GM18511 (cell line): ENCODE measurements at regions not wholly inside any gene's neighbourhood (a gene's known extent, or its start where the extent isn't known, plus 50 kb on each side); places are given as distances from the start of the nearest gene placed in this dataset.

Experiments used
- ATAC-seq: cut with Tn5 transposase; IDR thresholded peaks from one replicate; pipeline ENCODE4 v1.9.1; 2021; ENCODE audit warnings: mild to moderate bottlenecking, moderate library complexity; ENCODE audit not compliant: unreplicated experiment

DNA sequence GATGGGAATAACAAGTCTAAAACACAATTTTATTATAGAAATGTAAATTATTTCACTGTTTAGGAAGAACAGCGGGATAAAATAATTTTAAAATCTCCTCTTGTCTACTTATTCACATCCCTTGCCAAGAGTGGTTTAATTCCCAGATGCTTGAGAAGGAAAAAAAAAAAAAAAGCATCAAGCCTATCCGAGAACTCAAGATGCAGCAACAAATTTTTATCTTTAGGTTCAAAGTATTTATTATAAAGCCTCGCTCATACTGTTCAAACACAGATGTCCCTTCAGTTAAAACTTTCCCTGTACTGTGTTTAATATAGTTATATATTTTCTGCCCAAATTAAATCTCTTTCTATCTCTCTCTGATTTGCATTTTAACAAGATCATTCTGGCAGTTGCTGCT is 1615.8 kb downstream of the PLA2G4A start:
- ATAC-seq: no peak

DNA sequence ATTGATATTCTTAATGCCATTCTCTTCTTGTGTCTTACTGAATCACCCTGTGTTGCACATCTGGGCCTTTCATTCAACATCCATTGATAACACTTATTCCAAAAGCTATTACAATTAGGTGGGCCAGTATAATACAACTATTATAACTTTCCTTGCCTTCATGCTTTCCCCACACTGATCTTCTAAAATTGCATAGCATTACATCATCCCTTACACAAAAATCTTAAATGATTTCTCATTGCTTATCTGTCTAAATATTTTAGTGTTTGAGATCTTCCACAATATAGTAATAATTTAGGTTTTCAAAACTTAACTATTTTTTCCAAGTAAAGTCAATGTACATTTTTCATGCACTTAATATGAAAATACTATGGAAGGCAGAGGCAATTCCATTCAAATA is 1634.1 kb downstream of the PLA2G4A start:
- ATAC-seq: no peak

DNA sequence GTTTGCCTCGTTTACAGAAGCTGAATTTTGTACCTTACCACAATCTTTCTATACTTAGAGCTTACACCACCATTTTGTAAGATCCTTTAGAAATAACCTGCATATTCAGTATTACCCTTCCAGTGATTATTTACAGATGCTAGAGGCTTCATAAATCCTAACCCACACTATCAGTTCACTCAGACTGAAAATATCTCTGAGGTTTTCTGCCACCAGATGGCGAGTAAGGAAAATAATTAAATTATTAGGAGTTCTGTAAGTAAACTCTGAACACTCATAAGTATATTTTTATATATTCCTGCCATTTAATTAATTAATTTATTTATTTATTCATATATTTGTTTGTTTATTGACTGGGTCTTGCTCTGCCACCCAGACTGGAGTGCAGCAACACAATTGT is 1635.2 kb downstream of the PLA2G4A start:
- no peak for ATAC-seq

DNA sequence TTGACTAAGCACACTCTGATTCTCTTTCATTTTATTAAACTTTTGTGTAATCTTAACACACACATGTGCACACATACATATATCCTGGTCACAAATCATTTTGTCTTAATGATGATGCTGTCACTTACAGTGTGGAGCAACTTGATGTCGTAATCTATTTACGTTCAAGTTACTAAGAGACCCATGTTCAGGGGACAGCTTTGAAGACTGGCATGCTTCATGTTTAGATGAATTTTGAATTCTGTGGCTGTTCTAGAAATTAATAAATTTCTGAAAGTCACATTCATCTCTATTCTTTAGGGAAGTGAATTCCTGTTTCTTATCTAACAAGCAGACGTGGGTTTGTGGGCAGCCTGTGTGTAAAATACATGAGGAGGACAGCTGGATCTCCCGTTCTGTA is 1637.8 kb downstream of the PLA2G4A start:
- ATAC-seq: no peak

DNA sequence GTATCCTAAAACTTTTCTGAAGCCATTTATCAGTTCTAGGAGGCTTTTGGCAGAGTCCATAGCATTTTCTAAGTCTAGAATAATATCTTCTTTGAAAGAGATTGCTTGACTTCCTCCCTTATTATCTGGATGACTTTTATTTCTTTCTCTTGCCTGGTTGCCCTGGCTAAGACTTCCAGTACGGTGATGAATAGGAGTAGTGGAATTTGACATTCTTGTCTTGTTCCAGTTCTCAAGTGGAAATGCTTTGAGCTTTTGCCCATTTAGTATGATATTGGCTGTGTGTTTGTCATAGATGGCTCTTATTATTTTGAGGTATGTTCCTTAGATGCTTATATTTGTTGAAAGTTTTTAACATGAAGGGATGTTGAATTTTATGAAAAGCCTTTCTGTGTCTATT is 1647.9 kb downstream of the PLA2G4A start:
- no peak for ATAC-seq

DNA sequence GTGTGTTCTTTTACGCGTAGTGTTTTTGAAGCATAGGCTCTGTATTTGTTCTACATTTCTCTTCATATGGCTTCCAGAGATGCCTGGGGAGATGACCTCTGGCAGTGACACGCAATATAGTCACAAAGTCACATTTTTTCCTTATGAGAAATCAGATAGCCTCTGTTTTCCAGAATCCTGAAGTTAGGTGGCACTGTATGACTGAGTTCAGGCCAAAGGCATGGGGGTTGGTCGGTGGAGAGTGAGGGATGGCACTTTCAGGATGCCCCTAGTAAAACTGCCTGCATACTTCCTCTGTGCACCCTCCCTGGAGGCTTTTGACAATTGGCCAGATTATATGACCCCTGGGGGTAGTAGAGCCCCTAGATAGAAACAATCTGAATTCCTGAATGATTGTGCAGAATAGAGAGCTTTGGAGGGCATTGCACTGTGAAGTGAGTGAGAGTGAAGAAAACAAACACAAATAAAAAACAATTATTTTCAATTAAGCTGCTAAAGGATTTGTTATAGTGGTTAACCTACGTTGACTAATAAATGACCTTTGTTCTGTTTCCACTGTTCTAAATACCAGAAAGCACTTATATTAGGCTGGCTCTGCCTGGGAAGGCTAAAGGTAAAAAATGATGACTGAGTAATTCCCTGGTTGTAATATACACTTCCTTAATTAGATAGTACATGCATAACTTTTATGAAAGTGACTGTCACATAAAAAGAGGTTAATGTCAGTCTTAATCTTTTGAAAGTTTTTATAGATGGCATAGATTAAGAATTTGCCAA is 1660.8 kb downstream of the PLA2G4A start:
- ATAC-seq: no peak

DNA sequence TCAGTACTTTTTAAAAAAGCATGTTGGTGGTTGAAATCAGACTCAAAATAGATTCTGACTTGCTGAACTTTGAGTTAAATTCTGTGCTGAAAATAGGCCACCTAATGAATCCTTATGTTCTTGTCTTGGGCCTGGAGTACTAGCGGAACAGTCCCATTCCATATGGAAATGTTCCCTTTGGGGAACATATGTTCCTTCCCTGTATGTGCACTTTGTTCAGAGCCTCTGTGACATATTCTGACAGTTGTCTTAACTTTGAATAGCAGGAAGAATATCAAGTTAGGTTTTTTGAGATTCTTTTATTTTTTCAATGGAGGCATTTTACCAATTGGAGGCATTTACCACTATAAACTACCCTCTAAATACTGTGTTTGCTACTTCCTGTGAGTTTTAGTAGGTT is 1667.8 kb downstream of the PLA2G4A start:
- ATAC-seq: no peak

DNA sequence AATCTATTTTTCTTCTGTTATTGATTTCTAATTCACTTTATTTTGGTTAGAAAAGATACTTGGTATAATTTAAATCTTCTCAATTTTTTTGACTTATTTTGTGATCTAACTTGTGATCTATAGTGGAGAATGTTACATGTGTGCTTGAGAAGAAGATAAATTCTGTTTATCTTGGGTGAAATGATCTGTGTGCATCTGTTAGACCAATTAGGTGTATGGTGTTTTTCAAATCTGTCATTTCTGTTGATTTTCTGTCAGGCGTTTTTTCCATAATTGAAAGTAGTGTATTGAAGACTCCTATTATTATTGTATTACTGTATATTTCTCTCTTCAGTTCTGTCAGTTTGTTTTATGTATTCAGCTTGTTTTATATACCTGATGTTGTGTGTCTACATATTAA is 1668.3 kb downstream of the PLA2G4A start:
- ATAC-seq: no peak

DNA sequence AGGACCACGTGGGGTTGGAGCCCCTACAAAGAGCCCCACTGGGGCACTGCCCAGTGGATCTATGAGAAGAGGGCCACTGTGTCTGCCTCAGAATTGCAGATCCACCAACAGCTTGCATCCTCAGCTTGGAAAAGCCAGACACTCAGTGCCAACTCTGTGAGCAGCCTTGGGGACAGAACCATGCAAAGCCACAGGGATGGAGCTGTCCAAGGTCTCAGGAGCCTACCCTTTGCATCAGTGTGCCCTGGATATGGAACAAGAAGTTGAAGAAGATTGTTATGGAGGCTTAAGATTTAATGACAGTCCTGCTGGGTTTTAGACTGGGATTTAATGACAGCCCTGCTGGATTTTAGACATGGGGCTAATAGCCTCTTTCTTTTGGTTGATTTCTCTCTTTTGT is 1670.9 kb downstream of the PLA2G4A start:
- ATAC-seq: no peak

DNA sequence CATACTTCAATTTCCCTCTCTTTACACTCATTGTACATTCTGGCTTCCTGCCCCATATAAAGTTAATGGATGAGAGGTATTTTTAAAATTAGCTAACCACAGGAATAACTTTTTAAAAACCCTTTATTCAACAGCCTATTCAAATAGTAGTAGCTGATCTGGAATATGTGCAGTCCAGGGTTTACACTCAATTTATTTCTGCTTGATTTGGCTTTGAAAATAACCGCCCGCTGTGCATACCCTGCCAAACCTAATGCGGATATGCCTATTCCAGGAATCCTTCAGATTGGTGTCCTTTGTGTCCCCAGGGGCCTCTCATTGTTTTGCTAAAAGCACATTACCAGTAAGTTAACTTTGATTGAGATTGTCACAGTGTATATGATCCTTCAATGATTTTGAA is 1686.2 kb downstream of the PLA2G4A start:
- no peak for ATAC-seq

DNA sequence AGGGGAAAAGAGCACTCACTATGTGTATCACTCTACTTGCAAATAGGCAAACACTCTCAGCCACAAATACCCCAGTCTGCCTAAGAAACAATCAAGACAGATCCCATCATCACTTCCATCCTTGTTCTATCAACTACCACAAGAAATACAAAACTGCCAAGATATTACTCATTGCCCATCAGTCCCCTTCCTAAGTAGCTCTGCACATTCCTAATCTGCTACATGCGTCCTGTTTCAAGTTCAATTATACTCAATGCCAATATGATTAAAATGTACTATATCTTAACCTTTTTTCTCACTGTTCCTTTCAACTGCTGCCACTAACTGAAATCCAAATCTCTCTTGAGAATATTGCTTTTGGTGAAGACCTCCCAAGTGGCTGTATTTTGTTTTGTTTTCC is 1688.4 kb downstream of the PLA2G4A start:
- no peak for ATAC-seq

DNA sequence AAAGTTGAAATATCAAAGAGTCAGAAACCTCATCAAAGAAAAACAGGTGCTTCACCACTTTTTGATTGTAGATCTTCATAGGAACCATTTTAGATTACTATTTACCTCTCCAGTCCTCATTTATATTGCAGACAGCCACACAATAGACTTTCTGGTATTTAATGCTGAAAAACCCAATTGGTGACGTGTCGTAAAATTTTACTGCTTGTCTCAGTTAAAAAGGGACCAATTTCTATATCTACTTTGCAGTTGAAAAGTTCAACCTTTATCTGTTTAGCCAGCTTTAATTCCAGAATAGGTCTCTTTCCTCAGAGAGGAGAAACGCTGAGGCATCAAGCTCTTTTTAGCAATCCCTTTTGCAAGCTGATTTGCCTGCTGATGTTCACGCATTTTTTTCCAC is 1722.4 kb downstream of the PLA2G4A start:
- no peak for ATAC-seq

DNA sequence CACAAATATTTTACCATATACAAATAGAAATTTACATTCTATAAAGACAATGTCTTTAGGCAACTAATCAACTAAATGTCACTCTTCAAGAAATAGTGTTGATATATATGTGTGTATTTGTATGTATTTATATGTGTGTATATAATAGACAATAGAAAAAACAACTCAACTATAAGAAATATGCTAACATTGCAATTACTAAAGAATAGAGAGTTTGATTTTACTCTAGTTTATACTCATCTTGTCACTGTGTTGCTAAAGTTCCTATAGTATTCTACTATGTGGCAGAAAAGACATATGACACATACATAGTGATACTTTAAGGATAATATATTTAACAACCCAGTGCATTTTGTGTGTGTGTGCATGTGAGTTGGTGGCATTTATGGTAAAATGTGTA is 1728.3 kb downstream of the PLA2G4A start:
- ATAC-seq: no peak

DNA sequence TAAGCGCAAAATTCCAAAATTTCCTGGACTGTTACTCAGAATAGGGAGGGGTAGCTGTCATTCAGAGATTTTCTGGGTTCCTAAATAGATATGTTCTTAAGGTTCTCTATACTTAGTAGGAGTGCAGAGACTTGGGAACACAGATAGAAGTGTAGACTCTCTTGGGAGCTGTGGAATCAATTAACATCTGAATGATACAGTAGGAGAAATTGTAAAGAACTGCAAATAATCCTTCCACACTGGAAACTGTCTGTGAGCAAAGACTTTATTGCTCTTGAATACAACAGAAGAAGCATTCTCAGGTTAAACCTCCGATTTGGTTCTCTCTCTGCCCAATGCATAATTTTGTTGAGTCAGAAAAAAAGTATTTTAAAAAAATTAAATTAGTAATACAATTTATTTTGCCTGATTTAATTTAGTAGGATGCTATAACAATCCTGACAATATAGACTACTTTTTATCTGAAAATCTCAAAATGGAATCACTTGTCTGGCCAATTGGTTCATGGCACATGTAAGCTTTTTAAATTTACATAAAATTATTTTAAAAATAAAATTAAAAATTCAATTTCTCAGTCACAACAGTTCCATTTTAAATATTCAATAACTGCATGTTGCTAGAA is 1754.3 kb downstream of the PLA2G4A start:
- no peak for ATAC-seq

DNA sequence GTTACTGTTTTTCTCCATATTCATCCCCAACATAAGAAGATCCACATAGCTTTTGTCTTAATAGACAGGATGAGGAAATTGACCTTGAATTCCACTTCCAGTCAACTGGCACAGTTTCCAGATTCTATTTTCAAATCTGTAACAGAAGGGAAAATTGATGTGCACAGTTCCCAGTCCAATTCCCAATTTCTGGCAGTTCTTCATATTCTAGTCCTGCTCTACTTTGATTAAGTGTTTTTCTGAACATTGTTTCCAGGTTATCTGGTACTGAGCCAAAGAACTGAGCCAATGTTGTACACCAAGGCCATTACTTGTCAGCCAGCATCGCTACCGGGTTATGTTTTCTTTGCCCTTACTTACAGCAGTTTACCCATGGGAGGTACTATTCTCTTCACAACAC is 1755.4 kb downstream of the PLA2G4A start:
- ATAC-seq: no peak

DNA sequence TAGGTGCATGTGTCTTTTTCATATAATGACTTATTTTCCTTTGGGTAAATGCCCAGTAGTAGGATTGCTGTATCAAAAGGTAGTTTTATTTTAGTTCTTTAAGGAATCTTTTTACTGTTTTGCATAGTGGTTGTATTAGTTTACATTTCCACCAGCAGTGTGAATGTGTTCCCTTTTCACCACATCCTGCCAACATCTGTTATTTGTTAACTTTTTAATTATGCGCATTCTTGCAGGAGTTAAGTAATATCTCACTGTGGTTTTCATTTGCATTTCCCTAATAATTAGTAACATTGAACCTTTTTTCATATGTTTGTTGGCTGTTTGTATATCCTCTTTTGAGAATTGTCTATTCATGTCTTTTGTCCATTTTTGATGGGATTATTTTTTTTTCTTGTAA is 1761.9 kb downstream of the PLA2G4A start:
- no peak for ATAC-seq

DNA sequence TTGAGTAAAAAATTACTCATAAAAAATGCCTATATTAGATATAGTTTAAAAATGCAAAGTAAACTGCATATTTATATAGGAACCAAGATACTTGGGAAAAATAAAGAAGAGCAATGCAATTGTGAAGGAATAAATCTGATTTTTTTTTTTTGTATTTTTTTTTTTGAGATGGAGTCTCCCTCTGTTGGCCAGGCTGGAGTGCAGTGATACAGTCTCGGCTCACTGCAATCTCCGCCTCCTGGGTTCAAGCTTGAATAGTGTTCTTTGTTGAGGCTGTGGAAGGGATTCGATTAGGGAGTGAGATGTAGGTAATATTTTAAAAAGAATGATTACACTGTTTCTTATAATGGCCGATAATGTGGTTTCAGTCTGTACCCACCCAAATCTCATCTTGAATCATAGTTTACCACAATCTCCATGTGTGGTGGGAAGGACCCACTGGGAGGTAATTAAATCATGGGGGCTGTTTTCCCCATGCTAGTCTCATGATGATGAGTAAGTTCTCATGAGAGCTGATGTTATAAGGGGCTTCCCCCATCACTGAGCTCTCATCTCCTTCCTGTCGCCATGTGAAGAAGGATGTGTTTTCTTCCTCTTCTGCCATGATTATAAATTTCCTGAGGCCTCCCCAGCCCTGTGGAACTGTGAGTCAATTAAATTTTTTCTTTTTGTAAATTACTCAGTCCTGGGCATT is 1765.9 kb downstream of the PLA2G4A start:
- ATAC-seq: no peak

DNA sequence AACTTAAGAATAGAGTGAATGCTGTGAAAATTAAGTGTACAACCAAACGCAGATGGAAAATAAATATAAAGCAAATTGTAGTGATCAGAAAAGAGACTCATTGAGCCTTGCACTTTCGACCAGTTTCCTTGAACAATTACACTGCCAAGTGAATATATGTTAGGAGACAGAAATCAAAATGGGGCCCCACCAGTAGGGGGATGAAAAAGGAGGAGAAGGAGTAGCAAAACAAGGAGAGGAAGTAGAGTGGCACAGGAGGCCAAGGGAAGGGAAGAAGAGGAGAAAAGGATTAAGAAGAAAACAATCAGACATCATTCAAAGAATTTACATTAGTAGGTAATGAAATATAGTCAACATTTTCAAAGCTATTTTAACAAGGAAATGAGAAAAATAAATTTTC is 1770.6 kb downstream of the PLA2G4A start:
- ATAC-seq: no peak

DNA sequence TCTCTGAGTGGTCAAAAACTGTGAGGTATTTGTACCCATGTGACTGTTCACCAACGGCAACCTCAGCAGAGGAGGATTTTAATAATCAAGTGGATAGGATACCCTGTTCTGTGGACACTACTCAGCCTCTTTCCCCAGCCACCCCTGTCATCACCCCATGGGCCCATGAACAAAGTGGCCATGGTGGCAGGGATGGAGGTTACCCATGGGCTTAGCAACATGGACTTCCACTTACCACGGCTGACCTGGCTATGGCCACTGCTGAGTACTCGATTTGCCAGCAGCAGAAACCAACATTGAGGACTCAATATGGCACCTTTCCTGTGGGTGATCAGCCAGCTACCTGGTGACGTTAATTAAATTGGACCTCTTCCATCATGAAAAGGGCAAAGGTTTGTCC is 1782.7 kb downstream of the PLA2G4A start:
- no peak for ATAC-seq

DNA sequence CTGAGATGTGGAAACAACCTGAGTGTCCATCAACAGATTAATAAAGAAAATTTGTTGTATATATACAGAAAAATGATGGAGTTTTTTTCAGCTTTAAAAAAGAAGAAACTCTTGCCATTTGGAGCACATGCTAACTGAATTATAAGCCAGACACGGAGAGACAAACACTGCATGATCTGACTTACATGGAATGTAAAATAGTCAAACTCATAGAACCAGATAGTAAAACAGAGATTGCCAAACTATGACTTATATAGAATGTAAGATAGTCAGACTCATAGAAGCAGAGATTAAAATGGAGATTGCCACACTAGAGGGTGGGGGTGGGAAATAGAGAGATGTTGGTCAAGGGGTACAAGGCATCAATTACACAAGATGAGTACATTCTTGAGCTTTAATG is 1786.6 kb downstream of the PLA2G4A start:
- ATAC-seq: no peak

DNA sequence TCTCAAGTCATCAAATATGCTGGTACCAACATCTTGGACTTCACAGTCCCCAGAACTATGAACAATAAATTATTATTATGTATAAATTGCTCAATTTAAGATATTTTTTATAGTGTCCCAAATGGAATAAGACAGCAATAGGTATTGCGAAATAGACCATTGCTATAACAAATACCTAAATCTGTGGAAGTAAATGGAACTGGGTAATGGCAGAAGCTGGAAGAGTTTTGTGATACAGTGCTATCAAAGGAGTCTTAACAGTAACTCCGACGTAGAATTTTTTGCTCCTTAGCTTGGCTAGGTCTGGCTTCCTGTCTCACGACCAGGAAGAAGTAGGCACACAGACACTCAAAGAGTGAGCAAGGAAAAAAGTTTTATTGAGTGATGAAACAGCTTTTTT is 1791.5 kb downstream of the PLA2G4A start:
- ATAC-seq: no peak

DNA sequence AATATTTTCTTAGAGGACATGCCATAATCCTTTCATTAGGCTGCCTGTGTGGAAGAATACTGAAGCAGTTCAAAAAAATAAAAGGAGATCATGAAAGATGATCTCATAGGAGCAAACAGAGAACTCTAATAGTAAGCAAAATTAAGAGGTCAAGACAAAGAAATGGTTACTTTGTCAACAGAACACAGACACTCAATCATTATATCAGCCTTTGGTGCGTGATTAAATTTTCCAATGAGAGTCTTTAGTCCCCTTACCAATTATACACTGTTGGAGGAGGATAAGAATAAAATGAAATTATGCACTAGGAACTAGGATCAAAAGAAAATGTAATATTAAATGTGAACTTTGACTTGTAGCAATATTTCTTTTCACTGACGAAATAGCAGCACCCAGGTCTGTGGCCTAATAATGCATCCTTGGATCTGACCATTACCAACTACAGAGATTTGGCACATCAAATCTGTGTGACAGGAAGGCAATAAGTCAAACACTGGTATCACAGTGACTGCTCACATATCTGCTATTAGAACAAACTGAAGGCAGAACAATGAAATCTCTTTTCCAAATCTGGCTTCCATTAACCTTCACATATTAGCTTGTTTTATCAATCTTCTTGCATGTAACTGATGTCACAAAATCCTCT is 1812.9 kb downstream of the PLA2G4A start:
- no peak for ATAC-seq
